Upper lobe of right lung (tissue), 1 donor: ENCODE measurements at regions not wholly inside any gene's neighbourhood (a gene's known extent, or its start where the extent isn't known, plus 50 kb on each side); places are given as distances from the start of the nearest gene placed in this dataset.
A peak's percentile ranks its signal among the peaks of the same experiment; 100 is the strongest.

ENCODE experiments used
- ATAC-seq: fragments of 200-7000 bp; cut with Tn5 transposase; one replicate; pipeline ENCODE4 v1.9.1; 2020; ENCODE audit warnings: mild to moderate bottlenecking, moderate library complexity
- DNase-seq: peaks from one replicate; pipeline ENCODE4 v3.0.0-alpha.2; 2020
- H3K27ac ChIP-seq: fragments of 200-600 bp; one replicate; pipeline ENCODE4 v1.8.0; 2022
- H3K27me3 ChIP-seq: fragments of 200-600 bp; one replicate; pipeline ENCODE4 v1.8.0; 2022; ENCODE audit warnings: mild to moderate bottlenecking
- H3K36me3 ChIP-seq: fragments of 200-600 bp; one replicate; pipeline ENCODE4 v1.8.0; 2022
- H3K4me1 ChIP-seq: fragments of 200-600 bp; one replicate; pipeline ENCODE4 v1.8.0; 2022
- H3K4me3 ChIP-seq: fragments of 200-600 bp; one replicate; pipeline ENCODE4 v1.8.0; 2022; ENCODE audit warnings: mild to moderate bottlenecking
- H3K9me3 ChIP-seq: fragments of 200-600 bp; one replicate; pipeline ENCODE4 v1.8.0; 2022
- CTCF ChIP-seq: fragments of 200-600 bp; IDR thresholded peaks from one replicate; pipeline ENCODE4 v1.8.0; 2022; ENCODE audit warnings: antibody characterized with exemption
- intact Hi-C: fragments of 100-400 bp; cut with DNase I; formaldehyde crosslinking; loops from one replicate; pipeline ENCODE4 v1.11.0; 2022
- donor health status: DM: no; HTN: yes; CAD: no; lungs with severe emphysema.

- H3K4me3 ChIP-seq = no peak overlapping the region
- no peaks in the 10 kb centered on the region for H3K9me3 ChIP-seq
- H3K36me3 ChIP-seq = no peaks in the 10 kb centered on the region
- no peaks in the 10 kb centered on the region for H3K27me3 ChIP-seq
- DNase-seq (no peak), ATAC-seq (no peak)
- H3K27ac ChIP-seq = no peak overlapping the region
- H3K4me1 ChIP-seq = no peaks in the 10 kb centered on the region
- intact Hi-C loops = no loop called here
- TF ChIP-seq CTCF = no peak
These were observed 1171.7 kb upstream of the LRRTM3 start for GRCh38 chr10:65754112-65754511.

GRCh38 chr10:65762311-65762710 is 1163.5 kb upstream of the LRRTM3 start:
- Histone ChIP-seq H3K27me3 (no peaks in the 10 kb centered on the region), H3K27ac (no peak overlapping the region), H3K4me1 (no peaks in the 10 kb centered on the region), H3K4me3 (no peak overlapping the region), H3K9me3 (no peaks in the 10 kb centered on the region), H3K36me3 (no peaks in the 10 kb centered on the region)
- no peak for DNase-seq
- no peak for TF ChIP-seq CTCF
- no peak for ATAC-seq
- intact Hi-C loops = no loop called here

- Histone ChIP-seq H3K4me3 (no peak overlapping the region), H3K9me3 (no peaks in the 10 kb centered on the region), H3K27me3 (no peaks in the 10 kb centered on the region), H3K36me3 (no peaks in the 10 kb centered on the region), H3K4me1 (no peaks in the 10 kb centered on the region), H3K27ac (no peak overlapping the region)
- no peak for ATAC-seq
- intact Hi-C loops = no loop called here
- no peak for TF ChIP-seq CTCF
- no peak for DNase-seq
These were observed 1160.8 kb upstream of the LRRTM3 start for GRCh38 chr10:65765006-65765541.

GRCh38 chr10:65769828-65770227 is 1156.0 kb upstream of the LRRTM3 start:
- ATAC-seq (no peak), DNase-seq (no peak)
- Histone ChIP-seq H3K4me3 (no peak overlapping the region), H3K27ac (no peak overlapping the region), H3K4me1 (no peaks in the 10 kb centered on the region), H3K36me3 (no peaks in the 10 kb centered on the region), H3K9me3 (no peaks in the 10 kb centered on the region), H3K27me3 (no peaks in the 10 kb centered on the region)
- intact Hi-C loops = no loop called here
- TF ChIP-seq CTCF = no peak

GRCh38 chr10:65778753-65779152 is 1147.1 kb upstream of the LRRTM3 start:
- Histone ChIP-seq H3K9me3 (no peaks in the 10 kb centered on the region), H3K4me1 (no peaks in the 10 kb centered on the region), H3K27ac (no peak overlapping the region), H3K36me3 (no peaks in the 10 kb centered on the region), H3K4me3 (no peak overlapping the region), H3K27me3 (no peaks in the 10 kb centered on the region)
- ATAC-seq (peak; percentile 9), DNase-seq (no peak)
- intact Hi-C loops = no loop called here
- no peak for TF ChIP-seq CTCF

- no peak for TF ChIP-seq CTCF
- H3K4me1 ChIP-seq = no peaks in the 10 kb centered on the region
- H3K27ac ChIP-seq = no peak overlapping the region
- no peaks in the 10 kb centered on the region for H3K36me3 ChIP-seq
- peak; percentile 31 for ATAC-seq
- DNase-seq = no peak
- intact Hi-C loops = no loop called here
- no peaks in the 10 kb centered on the region for H3K27me3 ChIP-seq
- H3K4me3 ChIP-seq = no peak overlapping the region
- no peaks in the 10 kb centered on the region for H3K9me3 ChIP-seq
These were observed 1145.9 kb upstream of the LRRTM3 start for GRCh38 chr10:65779985-65780384.
